OCI-LY3 (cell line): ENCODE measurements at regions not wholly inside any gene's neighbourhood (a gene's known extent, or its start where the extent isn't known, plus 50 kb on each side); places are given as distances from the start of the nearest gene placed in this dataset.

Experiments
- EZH2phosphoT487 ChIP-seq: fragments of 200-600 bp; shearing (Covaris generic); IDR thresholded peaks from 2 replicates; pipeline ENCODE4 v1.6.1; 2018; ENCODE audit warnings: antibody characterized with exemption, mixed run types, low read depth
- TF ChIP-seq, protein P1 (sequence below): fragments of 200-600, 300-600 bp; sonication (generic); IDR thresholded peaks from 2 replicates; pipeline ENCODE4 v1.5.1; 2014; ENCODE audit warnings: antibody characterized with exemption, low read length, low read depth

GRCh38 chr14:84543859-84544258, 986.1 kb upstream of the FLRT2 start:
- TF ChIP-seq, protein P1, sequence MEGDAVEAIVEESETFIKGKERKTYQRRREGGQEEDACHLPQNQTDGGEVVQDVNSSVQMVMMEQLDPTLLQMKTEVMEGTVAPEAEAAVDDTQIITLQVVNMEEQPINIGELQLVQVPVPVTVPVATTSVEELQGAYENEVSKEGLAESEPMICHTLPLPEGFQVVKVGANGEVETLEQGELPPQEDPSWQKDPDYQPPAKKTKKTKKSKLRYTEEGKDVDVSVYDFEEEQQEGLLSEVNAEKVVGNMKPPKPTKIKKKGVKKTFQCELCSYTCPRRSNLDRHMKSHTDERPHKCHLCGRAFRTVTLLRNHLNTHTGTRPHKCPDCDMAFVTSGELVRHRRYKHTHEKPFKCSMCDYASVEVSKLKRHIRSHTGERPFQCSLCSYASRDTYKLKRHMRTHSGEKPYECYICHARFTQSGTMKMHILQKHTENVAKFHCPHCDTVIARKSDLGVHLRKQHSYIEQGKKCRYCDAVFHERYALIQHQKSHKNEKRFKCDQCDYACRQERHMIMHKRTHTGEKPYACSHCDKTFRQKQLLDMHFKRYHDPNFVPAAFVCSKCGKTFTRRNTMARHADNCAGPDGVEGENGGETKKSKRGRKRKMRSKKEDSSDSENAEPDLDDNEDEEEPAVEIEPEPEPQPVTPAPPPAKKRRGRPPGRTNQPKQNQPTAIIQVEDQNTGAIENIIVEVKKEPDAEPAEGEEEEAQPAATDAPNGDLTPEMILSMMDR = no peak
- TF ChIP-seq EZH2phosphoT487 = no peak
